SK-N-SH treated with all-trans-retinoic acid at 6 μM for 48 hours (cell line): ENCODE measurements at regions not wholly inside any gene's neighbourhood (a gene's known extent, or its start where the extent isn't known, plus 50 kb on each side); places are given as distances from the start of the nearest gene placed in this dataset.
"Not testable (repeated sequence)": the region's sequence is repeated elsewhere in the genome, so short reads cannot be mapped to it uniquely, and the experiment has no call there.

Experiments used
- ATAC-seq: fragments of 200-7000 bp; cut with Tn5 transposase; 3 replicates; pipeline ENCODE4 v1.9.1; 2020; ENCODE audit warnings: mild to moderate bottlenecking, moderate library complexity
- ARNTL ChIP-seq: fragments of 450-650 bp; formaldehyde crosslinking; IDR thresholded peaks from 2 replicates; pipeline ENCODE4 v1.5.0; 2020; ENCODE audit warnings: low read depth, mild to moderate bottlenecking, moderate library complexity, borderline replicate concordance
- BACH2 ChIP-seq: fragments of 250-450 bp; sonication (Bioruptor Pico); IDR thresholded peaks from 2 replicates; pipeline ENCODE4 v1.9.0; 2021; ENCODE audit warnings: mild to moderate bottlenecking, borderline replicate concordance
- CREB5 ChIP-seq: fragments of 250-450 bp; sonication (Bioruptor Pico); IDR thresholded peaks from 2 replicates; pipeline ENCODE4 v1.5.1; 2020; ENCODE audit warnings: low read depth, mild to moderate bottlenecking, moderate library complexity
- CSDC2 ChIP-seq: fragments of 250-450 bp; sonication (Bioruptor Pico); IDR thresholded peaks from 2 replicates; pipeline ENCODE4 v1.5.0; 2020; ENCODE audit warnings: mild to moderate bottlenecking, moderate library complexity
- ESRRG ChIP-seq: fragments of 250-450 bp; sonication (Bioruptor Pico); IDR thresholded peaks from 2 replicates; pipeline ENCODE4 v1.6.1; 2021; ENCODE audit warnings: mild to moderate bottlenecking
- GLIS3 ChIP-seq: fragments of 250-450 bp; sonication (Bioruptor Pico); IDR thresholded peaks from 2 replicates; pipeline ENCODE4 v1.5.0; 2020; ENCODE audit warnings: mild to moderate bottlenecking, moderate library complexity
- ISL1 ChIP-seq: fragments of 250-450 bp; sonication (Bioruptor Pico); IDR thresholded peaks from 2 replicates; pipeline ENCODE4 v2.1.2; 2022; ENCODE audit warnings: mild to moderate bottlenecking, moderate library complexity
- PATZ1 ChIP-seq: fragments of 250-450 bp; sonication (Bioruptor Pico); IDR thresholded peaks from 2 replicates; pipeline ENCODE4 v1.8.0; 2020; ENCODE audit warnings: mild to moderate bottlenecking, moderate library complexity, borderline replicate concordance
- PPARA ChIP-seq: fragments of 250-450 bp; sonication (Bioruptor Pico); IDR thresholded peaks from 2 replicates; pipeline ENCODE4 v1.5.0; 2020; ENCODE audit warnings: mild to moderate bottlenecking, borderline replicate concordance
- RARB ChIP-seq: fragments of 250-450 bp; sonication (Bioruptor Pico); IDR thresholded peaks from 2 replicates; pipeline ENCODE4 v1.8.0; 2021; ENCODE audit warnings: mild to moderate bottlenecking, moderate library complexity
- SNAI2 ChIP-seq: fragments of 250-450 bp; sonication (Bioruptor Pico); IDR thresholded peaks from 2 replicates; pipeline ENCODE4 v1.5.0; 2020; ENCODE audit warnings: mild to moderate bottlenecking, moderate library complexity
- TCF4 ChIP-seq: fragments of 250-450 bp; sonication (Bioruptor Pico); IDR thresholded peaks from 2 replicates; pipeline ENCODE4 v1.8.0; 2021; ENCODE audit warnings: mild to moderate bottlenecking, moderate library complexity, borderline replicate concordance
- TOX ChIP-seq: fragments of 250-450 bp; sonication (Bioruptor Pico); IDR thresholded peaks from 2 replicates; pipeline ENCODE4 v1.8.0; 2021; ENCODE audit warnings: mild to moderate bottlenecking, moderate library complexity, borderline replicate concordance
- TSHZ2 ChIP-seq: fragments of 250-450 bp; sonication (Bioruptor Pico); IDR thresholded peaks from 2 replicates; pipeline ENCODE4 v1.5.0; 2020; ENCODE audit warnings: mild to moderate bottlenecking, moderate library complexity
- ZC3H10 ChIP-seq: fragments of 250-450 bp; sonication (Bioruptor Pico); IDR thresholded peaks from 2 replicates; pipeline ENCODE4 v1.5.1; 2021; ENCODE audit warnings: mild to moderate bottlenecking, moderate library complexity
- ZFP3 ChIP-seq: fragments of 250-450 bp; sonication (Bioruptor Pico); IDR thresholded peaks from 2 replicates; pipeline ENCODE4 v1.5.0; 2020; ENCODE audit warnings: mild to moderate bottlenecking, moderate library complexity
- ZFP30 ChIP-seq: fragments of 450-650 bp; formaldehyde crosslinking; IDR thresholded peaks from 2 replicates; pipeline ENCODE4 v1.5.0; 2022; ENCODE audit warnings: mild to moderate bottlenecking, moderate library complexity
- ZNF565 ChIP-seq: fragments of 450-650 bp; formaldehyde crosslinking; conservative IDR thresholded peaks from 2 replicates; pipeline ENCODE4 v1.5.0; 2020; ENCODE audit warnings: low read depth, mild to moderate bottlenecking, moderate library complexity
- ZNF70 ChIP-seq: fragments of 450-650 bp; formaldehyde crosslinking; IDR thresholded peaks from 2 replicates; pipeline ENCODE4 v1.5.0; 2020; ENCODE audit warnings: mild to moderate bottlenecking, moderate library complexity
- TF ChIP-seq, protein P1 (sequence below): fragments of 250-450 bp; sonication (Bioruptor Pico); IDR thresholded peaks from 2 replicates; pipeline ENCODE4 v1.8.0; 2021; ENCODE audit warnings: low read depth, mild to moderate bottlenecking, moderate library complexity, borderline replicate concordance
- TF ChIP-seq, protein P2 (sequence below): fragments of 250-450 bp; sonication (Bioruptor Pico); IDR thresholded peaks from 2 replicates; pipeline ENCODE4 v1.5.1; 2021; ENCODE audit warnings: mild to moderate bottlenecking, moderate library complexity

- TF ChIP-seq TSHZ2 (CRISPR knock-in tag) (no peak), PATZ1 (no peak), ISL1 (CRISPR knock-in tag) (peak; percentile 80)
- TF ChIP-seq, all 23 proteins: peak for 1
- no peak for ATAC-seq
These were observed 707.7 kb upstream of the NOVA1 start for GRCh38 chr14:27305441-27305945.

DNA sequence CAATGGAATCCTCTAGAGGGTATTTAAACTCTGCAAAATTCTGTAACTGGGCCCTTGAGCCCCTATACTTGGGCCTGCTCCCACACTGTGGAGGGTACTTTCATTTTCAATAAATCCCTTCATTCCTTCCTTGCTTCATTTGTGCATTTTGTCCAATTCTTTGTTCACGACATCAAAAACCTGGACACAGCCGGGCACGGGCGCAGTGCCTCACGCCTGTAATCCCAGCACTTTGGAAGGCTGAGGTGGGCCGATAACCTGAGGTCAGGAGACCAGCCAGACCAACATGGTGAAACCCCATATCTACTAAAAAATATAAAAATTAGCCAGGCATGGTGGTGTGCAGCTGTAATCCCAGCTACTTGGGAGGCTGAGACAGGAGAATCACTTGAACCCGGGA lies 714.9 kb upstream of the NOVA1 start:
- not testable (repeated sequence) for ATAC-seq

DNA sequence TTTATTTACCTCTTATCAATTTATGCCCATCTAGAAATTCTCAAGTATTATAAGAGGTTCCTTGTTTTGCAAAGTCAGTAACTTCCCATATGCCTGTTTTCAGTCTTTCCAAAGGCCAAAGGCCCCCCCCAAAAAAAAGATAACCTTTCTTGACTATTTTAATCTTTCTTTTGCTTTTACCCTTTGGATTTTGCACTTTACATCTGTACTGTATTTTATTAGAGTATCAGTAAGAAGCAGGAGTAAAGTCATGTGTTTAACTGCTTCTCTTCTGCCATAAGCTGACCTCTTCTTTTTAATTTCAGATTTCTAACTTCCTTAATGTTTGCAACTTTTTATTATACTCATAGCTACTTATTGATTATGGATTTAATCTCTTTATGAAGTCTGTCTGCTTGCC lies 716.4 kb upstream of the NOVA1 start:
- TF ChIP-seq ESRRG (CRISPR knock-in tag) (no peak), ZNF565 (CRISPR knock-in tag) (no peak), ISL1 (CRISPR knock-in tag) (no peak), SNAI2 (CRISPR knock-in tag) (no peak), PPARA (CRISPR knock-in tag) (no peak), GLIS3 (CRISPR knock-in tag) (no peak), CSDC2 (CRISPR knock-in tag) (no peak), ZNF70 (CRISPR knock-in tag) (no peak), BACH2 (CRISPR knock-in tag) (no peak), CREB5 (CRISPR knock-in tag) (no peak), ZFP30 (CRISPR knock-in tag) (no peak), RARB (CRISPR knock-in tag) (no peak), PATZ1 (no peak), ZFP3 (CRISPR knock-in tag) (no peak), TOX (CRISPR knock-in tag) (no peak), TCF4 (CRISPR knock-in tag) (no peak), ZC3H10 (CRISPR knock-in tag) (no peak), ARNTL (CRISPR knock-in tag) (no peak)
- TF ChIP-seq, protein P1, sequence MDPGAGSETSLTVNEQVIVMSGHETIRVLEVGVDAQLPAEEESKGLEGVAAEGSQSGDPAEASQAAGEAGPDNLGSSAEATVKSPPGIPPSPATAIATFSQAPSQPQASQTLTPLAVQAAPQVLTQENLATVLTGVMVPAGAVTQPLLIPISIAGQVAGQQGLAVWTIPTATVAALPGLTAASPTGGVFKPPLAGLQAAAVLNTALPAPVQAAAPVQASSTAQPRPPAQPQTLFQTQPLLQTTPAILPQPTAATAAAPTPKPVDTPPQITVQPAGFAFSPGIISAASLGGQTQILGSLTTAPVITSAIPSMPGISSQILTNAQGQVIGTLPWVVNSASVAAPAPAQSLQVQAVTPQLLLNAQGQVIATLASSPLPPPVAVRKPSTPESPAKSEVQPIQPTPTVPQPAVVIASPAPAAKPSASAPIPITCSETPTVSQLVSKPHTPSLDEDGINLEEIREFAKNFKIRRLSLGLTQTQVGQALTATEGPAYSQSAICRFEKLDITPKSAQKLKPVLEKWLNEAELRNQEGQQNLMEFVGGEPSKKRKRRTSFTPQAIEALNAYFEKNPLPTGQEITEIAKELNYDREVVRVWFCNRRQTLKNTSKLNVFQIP = no peak
- TF ChIP-seq, protein P2, sequence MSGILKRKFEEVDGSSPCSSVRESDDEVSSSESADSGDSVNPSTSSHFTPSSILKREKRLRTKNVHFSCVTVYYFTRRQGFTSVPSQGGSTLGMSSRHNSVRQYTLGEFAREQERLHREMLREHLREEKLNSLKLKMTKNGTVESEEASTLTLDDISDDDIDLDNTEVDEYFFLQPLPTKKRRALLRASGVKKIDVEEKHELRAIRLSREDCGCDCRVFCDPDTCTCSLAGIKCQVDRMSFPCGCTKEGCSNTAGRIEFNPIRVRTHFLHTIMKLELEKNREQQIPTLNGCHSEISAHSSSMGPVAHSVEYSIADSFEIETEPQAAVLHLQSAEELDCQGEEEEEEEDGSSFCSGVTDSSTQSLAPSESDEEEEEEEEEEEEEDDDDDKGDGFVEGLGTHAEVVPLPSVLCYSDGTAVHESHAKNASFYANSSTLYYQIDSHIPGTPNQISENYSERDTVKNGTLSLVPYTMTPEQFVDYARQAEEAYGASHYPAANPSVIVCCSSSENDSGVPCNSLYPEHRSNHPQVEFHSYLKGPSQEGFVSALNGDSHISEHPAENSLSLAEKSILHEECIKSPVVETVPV (CRISPR knock-in tag) = no peak
- no peak for ATAC-seq
